ENCODE measurements at regions not wholly inside any gene's neighbourhood (a gene's known extent, or its start where the extent isn't known, plus 50 kb on each side); places are given as distances from the start of the nearest gene placed in this dataset.

GRCh38 chr10:74760086-74760979 lies 66.1 kb upstream of the KAT6B start:
- peak; percentile 33 for DNase-seq (ENCODE audit: low read depth)

GRCh38 chr10:74763934-74764591 lies 62.3 kb upstream of the KAT6B start:
- DNase-seq (ENCODE audit: low read depth), result no peak

- no peak for DNase-seq (ENCODE audit: low read depth)
These were observed 60.9 kb upstream of the KAT6B start for GRCh38 chr10:74765465-74765975.

- peak; percentile 13 for DNase-seq (ENCODE audit: low read depth)
These were observed 59.9 kb upstream of the KAT6B start for GRCh38 chr10:74766501-74766900.

- no peak for DNase-seq (ENCODE audit: low read depth)
These were observed 56.0 kb upstream of the KAT6B start for GRCh38 chr10:74770400-74770799.

GRCh38 chr10:74771054-74771453 lies 55.3 kb upstream of the KAT6B start:
- no peak for DNase-seq (ENCODE audit: low read depth)

GRCh38 chr10:74775099-74775498 lies 51.3 kb upstream of the KAT6B start:
- DNase-seq (ENCODE audit: low read depth), result no peak

Data from EH (cell line).